Neural cell (in vitro differentiated cells): ENCODE measurements at regions not wholly inside any gene's neighbourhood (a gene's known extent, or its start where the extent isn't known, plus 50 kb on each side); places are given as distances from the start of the nearest gene placed in this dataset.

ENCODE experiments used
- EP300 ChIP-seq: fragments of 450-650 bp; conservative IDR thresholded peaks from 2 replicates; pipeline ENCODE4 v1.6.1; 2014; ENCODE audit warnings: antibody characterized with exemption, mild to moderate bottlenecking, moderate library complexity; ENCODE audit not compliant: poor library complexity, severe bottlenecking
- EZH2 ChIP-seq: fragments of 200-600, 300-800 bp; shearing (Covaris generic), sonication (generic); IDR thresholded peaks from 2 replicates; pipeline ENCODE4 v1.6.1; 2014; ENCODE audit warnings: antibody characterized with exemption, low read length, borderline replicate concordance, mild to moderate bottlenecking; ENCODE audit not compliant: insufficient read depth, poor library complexity, severe bottlenecking
- MXI1 ChIP-seq: fragments of 450-650 bp; conservative IDR thresholded peaks from 2 replicates; pipeline ENCODE4 v1.6.1; 2014; ENCODE audit warnings: antibody characterized with exemption, mild to moderate bottlenecking; ENCODE audit not compliant: poor library complexity, severe bottlenecking
- POLR2AphosphoS5 ChIP-seq: IDR thresholded peaks from 2 replicates; pipeline ENCODE4 v1.6.1; 2012
- RAD21 ChIP-seq: fragments of 450-650 bp; conservative IDR thresholded peaks from 2 replicates; pipeline ENCODE4 v1.6.1; 2014; ENCODE audit warnings: antibody characterized with exemption, mild to moderate bottlenecking, moderate library complexity
- TAF1 ChIP-seq: IDR thresholded peaks from 2 replicates; pipeline ENCODE4 v1.6.1; 2012; ENCODE audit warnings: low read depth
- TF ChIP-seq, protein P1 (sequence below): fragments of 450-650 bp; IDR thresholded peaks from 2 replicates; pipeline ENCODE4 v1.5.1; 2014; ENCODE audit warnings: antibody characterized with exemption, mild to moderate bottlenecking, moderate library complexity; ENCODE audit not compliant: poor library complexity, severe bottlenecking
- TF ChIP-seq, protein P2 (sequence below): IDR thresholded peaks from 2 replicates; pipeline ENCODE4 v1.6.1; 2012; ENCODE audit warnings: borderline replicate concordance

DNA sequence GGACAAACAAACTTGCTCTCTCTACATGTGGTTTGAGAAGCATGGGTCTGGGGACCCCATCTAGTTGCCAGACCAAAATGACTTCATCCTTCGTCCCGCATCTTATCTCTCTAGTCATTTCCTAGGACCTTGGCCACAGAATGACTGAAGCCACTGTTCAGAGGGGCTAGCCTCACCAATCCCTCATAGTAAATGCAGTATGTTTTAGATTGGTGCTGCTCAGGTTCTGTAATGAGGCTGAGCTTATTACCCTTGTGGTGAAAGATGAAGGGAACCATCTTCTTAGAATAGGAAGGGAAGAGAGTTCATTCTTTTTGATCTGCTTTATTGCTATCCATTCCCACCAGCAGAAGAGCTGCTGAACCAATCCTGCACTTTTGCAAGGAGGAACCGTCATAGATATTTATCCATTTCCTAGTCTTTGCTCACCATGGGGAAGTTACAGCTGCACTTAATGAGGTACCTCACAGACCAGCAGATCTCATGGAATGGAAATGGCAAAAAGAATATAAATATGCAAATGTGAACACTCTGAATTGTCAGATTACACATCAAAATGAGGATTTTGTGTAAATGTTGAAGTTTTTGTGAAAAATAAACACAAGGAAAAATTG lies 436.7 kb downstream of the LPIN1 start:
- TF ChIP-seq, protein P1, sequence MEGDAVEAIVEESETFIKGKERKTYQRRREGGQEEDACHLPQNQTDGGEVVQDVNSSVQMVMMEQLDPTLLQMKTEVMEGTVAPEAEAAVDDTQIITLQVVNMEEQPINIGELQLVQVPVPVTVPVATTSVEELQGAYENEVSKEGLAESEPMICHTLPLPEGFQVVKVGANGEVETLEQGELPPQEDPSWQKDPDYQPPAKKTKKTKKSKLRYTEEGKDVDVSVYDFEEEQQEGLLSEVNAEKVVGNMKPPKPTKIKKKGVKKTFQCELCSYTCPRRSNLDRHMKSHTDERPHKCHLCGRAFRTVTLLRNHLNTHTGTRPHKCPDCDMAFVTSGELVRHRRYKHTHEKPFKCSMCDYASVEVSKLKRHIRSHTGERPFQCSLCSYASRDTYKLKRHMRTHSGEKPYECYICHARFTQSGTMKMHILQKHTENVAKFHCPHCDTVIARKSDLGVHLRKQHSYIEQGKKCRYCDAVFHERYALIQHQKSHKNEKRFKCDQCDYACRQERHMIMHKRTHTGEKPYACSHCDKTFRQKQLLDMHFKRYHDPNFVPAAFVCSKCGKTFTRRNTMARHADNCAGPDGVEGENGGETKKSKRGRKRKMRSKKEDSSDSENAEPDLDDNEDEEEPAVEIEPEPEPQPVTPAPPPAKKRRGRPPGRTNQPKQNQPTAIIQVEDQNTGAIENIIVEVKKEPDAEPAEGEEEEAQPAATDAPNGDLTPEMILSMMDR, result no peak
- TF ChIP-seq POLR2AphosphoS5 (no peak), EP300 (no peak), EZH2 (no peak), MXI1 (no peak), TAF1 (no peak), RAD21 (no peak)
- TF ChIP-seq, protein P2, sequence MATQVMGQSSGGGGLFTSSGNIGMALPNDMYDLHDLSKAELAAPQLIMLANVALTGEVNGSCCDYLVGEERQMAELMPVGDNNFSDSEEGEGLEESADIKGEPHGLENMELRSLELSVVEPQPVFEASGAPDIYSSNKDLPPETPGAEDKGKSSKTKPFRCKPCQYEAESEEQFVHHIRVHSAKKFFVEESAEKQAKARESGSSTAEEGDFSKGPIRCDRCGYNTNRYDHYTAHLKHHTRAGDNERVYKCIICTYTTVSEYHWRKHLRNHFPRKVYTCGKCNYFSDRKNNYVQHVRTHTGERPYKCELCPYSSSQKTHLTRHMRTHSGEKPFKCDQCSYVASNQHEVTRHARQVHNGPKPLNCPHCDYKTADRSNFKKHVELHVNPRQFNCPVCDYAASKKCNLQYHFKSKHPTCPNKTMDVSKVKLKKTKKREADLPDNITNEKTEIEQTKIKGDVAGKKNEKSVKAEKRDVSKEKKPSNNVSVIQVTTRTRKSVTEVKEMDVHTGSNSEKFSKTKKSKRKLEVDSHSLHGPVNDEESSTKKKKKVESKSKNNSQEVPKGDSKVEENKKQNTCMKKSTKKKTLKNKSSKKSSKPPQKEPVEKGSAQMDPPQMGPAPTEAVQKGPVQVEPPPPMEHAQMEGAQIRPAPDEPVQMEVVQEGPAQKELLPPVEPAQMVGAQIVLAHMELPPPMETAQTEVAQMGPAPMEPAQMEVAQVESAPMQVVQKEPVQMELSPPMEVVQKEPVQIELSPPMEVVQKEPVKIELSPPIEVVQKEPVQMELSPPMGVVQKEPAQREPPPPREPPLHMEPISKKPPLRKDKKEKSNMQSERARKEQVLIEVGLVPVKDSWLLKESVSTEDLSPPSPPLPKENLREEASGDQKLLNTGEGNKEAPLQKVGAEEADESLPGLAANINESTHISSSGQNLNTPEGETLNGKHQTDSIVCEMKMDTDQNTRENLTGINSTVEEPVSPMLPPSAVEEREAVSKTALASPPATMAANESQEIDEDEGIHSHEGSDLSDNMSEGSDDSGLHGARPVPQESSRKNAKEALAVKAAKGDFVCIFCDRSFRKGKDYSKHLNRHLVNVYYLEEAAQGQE, result no peak
